ENCODE measurements at regions not wholly inside any gene's neighbourhood (a gene's known extent, or its start where the extent isn't known, plus 50 kb on each side); places are given as distances from the start of the nearest gene placed in this dataset.

GRCh38 chr6:4587171-4587570, 189.0 kb upstream of the CDYL start:
- DNase-seq (ENCODE audit: low read depth in 3 of 3) = no peak

GRCh38 chr6:4586469-4586859, 189.7 kb upstream of the CDYL start:
- no peak for DNase-seq (ENCODE audit: low read depth in 3 of 3)

- DNase-seq (ENCODE audit: low read depth in 3 of 3) = no peak
Observed at GRCh38 chr6:4585682-4586468, 190.3 kb upstream of the CDYL start.

- DNase-seq (ENCODE audit: low read depth in 3 of 3) = no peak
Observed at GRCh38 chr6:4584801-4585200, 191.4 kb upstream of the CDYL start.

- DNase-seq (ENCODE audit: low read depth in 3 of 3) = no peak
Observed at GRCh38 chr6:4582506-4583417, 193.4 kb upstream of the CDYL start.

GRCh38 chr6:4581468-4582385, 194.5 kb upstream of the CDYL start:
- DNase-seq (ENCODE audit: low read depth in 3 of 3) = no peak

GRCh38 chr6:4580361-4580760, 195.8 kb upstream of the CDYL start:
- DNase-seq (ENCODE audit: low read depth in 3 of 3) = no peak

GRCh38 chr6:4577406-4577805, 198.8 kb upstream of the CDYL start:
- no peak for DNase-seq (ENCODE audit: low read depth in 3 of 3)

DNA sequence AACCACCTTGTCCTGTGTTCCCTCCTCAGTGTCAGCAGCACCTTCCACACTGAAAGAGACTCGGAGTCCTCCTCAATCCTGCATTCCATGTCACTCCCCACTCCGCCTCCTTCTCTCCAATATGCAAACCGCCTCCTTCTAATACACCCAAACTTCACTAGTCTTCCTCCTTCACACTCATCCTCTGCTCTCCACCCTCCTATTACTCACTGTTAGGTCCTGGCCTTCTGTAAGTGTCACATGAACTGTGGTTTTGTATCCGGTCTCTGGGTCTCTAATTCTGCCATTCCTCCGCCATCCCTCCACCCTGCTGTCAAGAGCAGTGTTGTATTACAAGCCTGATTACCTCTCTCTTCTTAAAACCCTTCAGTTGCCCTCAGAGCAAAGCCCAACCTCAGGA, 200.5 kb upstream of the CDYL start:
- no peak for DNase-seq (ENCODE audit: low read depth in 3 of 3)

GRCh38 chr6:4574007-4574406, 202.2 kb upstream of the CDYL start:
- DNase-seq (ENCODE audit: low read depth in 3 of 3) = no peak

DNA sequence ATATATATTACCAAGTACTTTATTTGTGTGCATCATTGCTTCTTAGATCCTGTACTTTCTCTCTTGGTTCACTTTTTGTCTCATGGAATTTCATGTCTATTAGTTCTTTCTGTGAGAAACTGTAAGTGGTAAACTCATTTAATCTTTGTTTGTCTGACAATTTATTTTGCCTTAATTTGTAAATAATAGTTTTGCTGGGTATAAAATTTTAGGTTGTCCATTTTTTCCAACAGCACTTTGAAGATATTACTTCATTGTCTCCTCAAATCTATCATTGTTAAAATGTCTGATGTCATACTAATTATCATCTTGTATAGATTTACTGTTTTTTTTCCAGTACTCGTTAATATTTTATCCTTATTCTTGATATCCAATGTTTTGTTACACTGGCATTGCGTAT, 205.2 kb upstream of the CDYL start:
- no peak for DNase-seq (ENCODE audit: low read depth in 3 of 3)

DNA sequence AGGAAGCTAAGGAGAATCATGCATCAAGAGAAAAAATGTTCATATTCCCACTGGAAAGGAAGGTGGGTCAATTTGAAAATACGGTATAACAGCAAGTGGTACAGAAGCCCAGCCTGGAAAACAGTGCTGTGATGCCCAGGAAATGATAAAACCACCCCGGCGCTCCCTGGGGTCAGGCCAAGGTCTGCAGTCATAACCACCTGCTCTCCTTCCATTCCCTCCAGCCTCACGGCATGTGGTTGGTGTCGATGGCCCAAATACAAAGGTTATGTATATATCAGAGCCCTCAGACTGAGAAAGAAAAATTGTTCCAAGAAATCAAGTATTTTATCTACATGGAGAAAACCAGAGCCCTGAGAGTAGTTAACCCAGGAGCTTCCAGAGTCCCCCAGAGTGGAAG, 208.1 kb upstream of the CDYL start:
- DNase-seq (ENCODE audit: low read depth in 3 of 3) = no peak

GRCh38 chr6:4567141-4567540, 209.1 kb upstream of the CDYL start:
- DNase-seq (ENCODE audit: low read depth in 3 of 3) = no peak

- DNase-seq (ENCODE audit: low read depth in 3 of 3) = no peak
Observed at GRCh38 chr6:4565301-4566250, 210.6 kb upstream of the CDYL start.

- no peak for DNase-seq (ENCODE audit: low read depth in 3 of 3)
Observed at GRCh38 chr6:4564801-4565271, 211.4 kb upstream of the CDYL start.

GRCh38 chr6:4563877-4564276, 212.3 kb upstream of the CDYL start:
- no peak for DNase-seq (ENCODE audit: low read depth in 3 of 3)

GRCh38 chr6:4563156-4563555, 213.0 kb upstream of the CDYL start:
- no peak for DNase-seq (ENCODE audit: low read depth in 3 of 3)

GRCh38 chr6:4561773-4562400, 214.3 kb upstream of the CDYL start:
- DNase-seq (ENCODE audit: low read depth in 3 of 3) = no peak

GRCh38 chr6:4561078-4561435, 215.1 kb upstream of the CDYL start:
- no peak for DNase-seq (ENCODE audit: low read depth in 3 of 3)

All from stimulated activated CD4-positive, alpha-beta T cell treated with anti-CD3 and anti-CD28 coated beads, TNF-alpha, amount 100 ng/mL, for 4 hours (primary cell).